ENCODE measurements at regions not wholly inside any gene's neighbourhood (a gene's known extent, or its start where the extent isn't known, plus 50 kb on each side); places are given as distances from the start of the nearest gene placed in this dataset.

GRCh38 chr21:27382404-27382803, 415.5 kb upstream of the ADAMTS5 start:
- H3K9ac ChIP-seq (ENCODE audit: low read length), result no peak overlapping the region
- no peak overlapping the region for H4K91ac ChIP-seq (ENCODE audit: low read length)
- H2AFZ ChIP-seq (ENCODE audit: low read depth, low read length), result peak overlapping the region; percentile 5
- H3K14ac ChIP-seq (ENCODE audit: low read length in 2 of 2), result no peak overlapping the region
- H3K4ac ChIP-seq (ENCODE audit: low read depth in 1 of 2, low read length in 2 of 2), result no peak overlapping the region
- H4K8ac ChIP-seq (ENCODE audit: low read length), result no peak overlapping the region
- H3K23ac ChIP-seq (ENCODE audit: low read length in 2 of 2), result no peak overlapping the region
- H2BK12ac ChIP-seq (ENCODE audit: low read length in 2 of 2), result no peak overlapping the region
- no peak overlapping the region for H3K18ac ChIP-seq (ENCODE audit: low read depth in 1 of 2, low read length in 2 of 2)
- H2BK120ac ChIP-seq (ENCODE audit: low read depth, low read length), result no peak overlapping the region
- no peak overlapping the region for H3K4me2 ChIP-seq (ENCODE audit: low read length, poor library complexity, severe bottlenecking)
- no peak overlapping the region for H3K27ac ChIP-seq (ENCODE audit: low read length, poor library complexity, severe bottlenecking)
- H3K4me1 ChIP-seq (ENCODE audit: control insufficient read depth, insufficient read depth, low read depth, low read length), result no peaks in the 10 kb centered on the region
- no peak overlapping the region for H2BK15ac ChIP-seq (ENCODE audit: low read depth, poor library complexity, severe bottlenecking)
- H3K36me3 ChIP-seq (ENCODE audit: control insufficient read depth in 1 of 2, insufficient read depth in 2 of 2, low read depth in 1 of 2, low read length in 2 of 2), result no peaks in the 10 kb centered on the region
- H2BK5ac ChIP-seq (ENCODE audit: low read depth, low read length, poor library complexity, severe bottlenecking), result no peak overlapping the region
- H3K27me3 ChIP-seq (ENCODE audit: control insufficient read depth in 1 of 2, insufficient read depth in 1 of 2, low read length in 2 of 2), result no peaks in the 10 kb centered on the region
- no peak overlapping the region for H3K4me3 ChIP-seq (ENCODE audit: insufficient read depth in 1 of 2, low read depth in 1 of 2, low read length in 2 of 2)
- peaks cover 8% of the 10 kb centered on the region for H3K9me3 ChIP-seq (ENCODE audit: control insufficient read depth, low read length)
- DNase-seq, result no peak
- H3K79me1 ChIP-seq (replicated peaks; ENCODE audit: low read length, poor library complexity, severe bottlenecking), result no peaks in the 10 kb centered on the region
- no peak overlapping the region for H2AK5ac ChIP-seq (ENCODE audit: low read length, severe bottlenecking)
- WGBS, result 75% methylated on average over 4 of the region's 4 CpGs

DNA sequence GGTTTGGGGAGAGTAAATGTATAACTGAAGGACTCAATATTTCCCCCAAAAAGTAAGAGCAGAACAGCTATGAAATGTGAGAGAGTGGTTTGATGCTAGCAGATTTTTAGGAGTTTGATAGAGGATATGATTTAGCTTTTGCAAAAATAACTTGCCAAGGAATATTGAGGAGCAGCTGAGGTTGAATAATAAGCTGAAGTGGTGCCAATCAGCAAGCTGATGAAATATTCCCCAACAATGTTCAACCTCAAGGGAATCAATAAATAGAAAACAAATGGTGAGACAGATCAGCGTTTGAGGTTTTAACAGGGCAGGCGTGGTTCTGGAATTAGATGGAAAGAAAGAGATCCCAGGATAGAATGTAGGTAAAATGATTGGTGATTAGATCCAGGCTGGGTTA, 413.4 kb upstream of the ADAMTS5 start:
- DNase-seq, result no peak
- no peak overlapping the region for H2BK5ac ChIP-seq (ENCODE audit: low read depth, low read length, poor library complexity, severe bottlenecking)
- H2AFZ ChIP-seq (ENCODE audit: low read depth, low read length), result no peak overlapping the region
- H2BK12ac ChIP-seq (ENCODE audit: low read length in 2 of 2), result no peak overlapping the region
- no peaks in the 10 kb centered on the region for H3K27me3 ChIP-seq (ENCODE audit: control insufficient read depth in 1 of 2, insufficient read depth in 1 of 2, low read length in 2 of 2)
- no peak overlapping the region for H2BK120ac ChIP-seq (ENCODE audit: low read depth, low read length)
- H3K4me2 ChIP-seq (ENCODE audit: low read length, poor library complexity, severe bottlenecking), result no peak overlapping the region
- H3K36me3 ChIP-seq (ENCODE audit: control insufficient read depth in 1 of 2, insufficient read depth in 2 of 2, low read depth in 1 of 2, low read length in 2 of 2), result no peaks in the 10 kb centered on the region
- 97% methylated on average over 2 of the region's 2 CpGs for WGBS
- H3K4me1 ChIP-seq (ENCODE audit: control insufficient read depth, insufficient read depth, low read depth, low read length), result no peaks in the 10 kb centered on the region
- no peak overlapping the region for H3K18ac ChIP-seq (ENCODE audit: low read depth in 1 of 2, low read length in 2 of 2)
- H3K23ac ChIP-seq (ENCODE audit: low read length in 2 of 2), result no peak overlapping the region
- H3K4me3 ChIP-seq (ENCODE audit: insufficient read depth in 1 of 2, low read depth in 1 of 2, low read length in 2 of 2), result peak overlapping the region in 1 of 2 experiments; percentile 22
- peak overlapping the region; percentile 75 for H3K9ac ChIP-seq (ENCODE audit: low read length)
- H2AK5ac ChIP-seq (ENCODE audit: low read length, severe bottlenecking), result no peak overlapping the region
- no peaks in the 10 kb centered on the region for H3K79me1 ChIP-seq (replicated peaks; ENCODE audit: low read length, poor library complexity, severe bottlenecking)
- H2BK15ac ChIP-seq (ENCODE audit: low read depth, poor library complexity, severe bottlenecking), result no peak overlapping the region
- no peak overlapping the region for H4K91ac ChIP-seq (ENCODE audit: low read length)
- H3K27ac ChIP-seq (ENCODE audit: low read length, poor library complexity, severe bottlenecking), result no peak overlapping the region
- no peak overlapping the region for H4K8ac ChIP-seq (ENCODE audit: low read length)
- no peak overlapping the region for H3K14ac ChIP-seq (ENCODE audit: low read length in 2 of 2)
- H3K9me3 ChIP-seq (ENCODE audit: control insufficient read depth, low read length), result peaks cover 3% of the 10 kb centered on the region
- H3K4ac ChIP-seq (ENCODE audit: low read depth in 1 of 2, low read length in 2 of 2), result no peak overlapping the region

- Histone ChIP-seq H3K79me1 (replicated peaks; ENCODE audit: low read length, poor library complexity, severe bottlenecking) (no peaks in the 10 kb centered on the region), H3K36me3 (ENCODE audit: control insufficient read depth in 1 of 2, insufficient read depth in 2 of 2, low read depth in 1 of 2, low read length in 2 of 2) (no peaks in the 10 kb centered on the region), H2AFZ (ENCODE audit: low read depth, low read length) (no peak overlapping the region), H2BK12ac (ENCODE audit: low read length in 2 of 2) (no peak overlapping the region), H4K91ac (ENCODE audit: low read length) (no peak overlapping the region), H2BK120ac (ENCODE audit: low read depth, low read length) (no peak overlapping the region), H3K23ac (ENCODE audit: low read length in 2 of 2) (no peak overlapping the region), H3K18ac (ENCODE audit: low read depth in 1 of 2, low read length in 2 of 2) (peak overlapping the region in 1 of 2 experiments; percentile 14), H3K4me3 (ENCODE audit: insufficient read depth in 1 of 2, low read depth in 1 of 2, low read length in 2 of 2) (no peak overlapping the region), H2BK15ac (ENCODE audit: low read depth, poor library complexity, severe bottlenecking) (no peak overlapping the region), H3K9ac (ENCODE audit: low read length) (peak overlapping the region; percentile 75), H3K4me2 (ENCODE audit: low read length, poor library complexity, severe bottlenecking) (no peak overlapping the region), H4K8ac (ENCODE audit: low read length) (no peak overlapping the region), H2AK5ac (ENCODE audit: low read length, severe bottlenecking) (no peak overlapping the region), H3K27ac (ENCODE audit: low read length, poor library complexity, severe bottlenecking) (no peak overlapping the region), H3K27me3 (ENCODE audit: control insufficient read depth in 1 of 2, insufficient read depth in 1 of 2, low read length in 2 of 2) (no peaks in the 10 kb centered on the region), H3K14ac (ENCODE audit: low read length in 2 of 2) (no peak overlapping the region), H3K4me1 (ENCODE audit: control insufficient read depth, insufficient read depth, low read depth, low read length) (no peaks in the 10 kb centered on the region), H2BK5ac (ENCODE audit: low read depth, low read length, poor library complexity, severe bottlenecking) (no peak overlapping the region), H3K4ac (ENCODE audit: low read depth in 1 of 2, low read length in 2 of 2) (no peak overlapping the region), H3K9me3 (ENCODE audit: control insufficient read depth, low read length) (no peaks in the 10 kb centered on the region)
- DNase-seq, result no peak
- 80% methylated on average over 1 of the region's 4 CpGs for WGBS
Measured at GRCh38 chr21:27379354-27379753, 412.5 kb upstream of the ADAMTS5 start.

GRCh38 chr21:27372381-27372780, 405.5 kb upstream of the ADAMTS5 start:
- Histone ChIP-seq H3K14ac (ENCODE audit: low read length in 2 of 2) (no peak overlapping the region), H3K4ac (ENCODE audit: low read depth in 1 of 2, low read length in 2 of 2) (no peak overlapping the region), H2BK15ac (ENCODE audit: low read depth, poor library complexity, severe bottlenecking) (no peak overlapping the region), H2BK120ac (ENCODE audit: low read depth, low read length) (no peak overlapping the region), H3K9me3 (ENCODE audit: control insufficient read depth, low read length) (no peaks in the 10 kb centered on the region), H3K9ac (ENCODE audit: low read length) (no peak overlapping the region), H3K4me2 (ENCODE audit: low read length, poor library complexity, severe bottlenecking) (no peak overlapping the region), H2BK5ac (ENCODE audit: low read depth, low read length, poor library complexity, severe bottlenecking) (no peak overlapping the region), H2BK12ac (ENCODE audit: low read length in 2 of 2) (no peak overlapping the region), H3K18ac (ENCODE audit: low read depth in 1 of 2, low read length in 2 of 2) (no peak overlapping the region), H3K4me3 (ENCODE audit: insufficient read depth in 1 of 2, low read depth in 1 of 2, low read length in 2 of 2) (no peak overlapping the region), H3K27ac (ENCODE audit: low read length, poor library complexity, severe bottlenecking) (no peak overlapping the region), H3K36me3 (ENCODE audit: control insufficient read depth in 1 of 2, insufficient read depth in 2 of 2, low read depth in 1 of 2, low read length in 2 of 2) (no peaks in the 10 kb centered on the region), H4K91ac (ENCODE audit: low read length) (no peak overlapping the region), H3K27me3 (ENCODE audit: control insufficient read depth in 1 of 2, insufficient read depth in 1 of 2, low read length in 2 of 2) (no peaks in the 10 kb centered on the region), H3K23ac (ENCODE audit: low read length in 2 of 2) (no peak overlapping the region), H2AFZ (ENCODE audit: low read depth, low read length) (no peak overlapping the region), H2AK5ac (ENCODE audit: low read length, severe bottlenecking) (no peak overlapping the region), H3K79me1 (replicated peaks; ENCODE audit: low read length, poor library complexity, severe bottlenecking) (no peaks in the 10 kb centered on the region), H3K4me1 (ENCODE audit: control insufficient read depth, insufficient read depth, low read depth, low read length) (no peaks in the 10 kb centered on the region), H4K8ac (ENCODE audit: low read length) (no peak overlapping the region)
- DNase-seq, result no peak
- WGBS, result no CpG with 5 or more reads among the region's 3 CpGs
